ENCODE measurements at regions not wholly inside any gene's neighbourhood (a gene's known extent, or its start where the extent isn't known, plus 50 kb on each side); places are given as distances from the start of the nearest gene placed in this dataset.

DNA sequence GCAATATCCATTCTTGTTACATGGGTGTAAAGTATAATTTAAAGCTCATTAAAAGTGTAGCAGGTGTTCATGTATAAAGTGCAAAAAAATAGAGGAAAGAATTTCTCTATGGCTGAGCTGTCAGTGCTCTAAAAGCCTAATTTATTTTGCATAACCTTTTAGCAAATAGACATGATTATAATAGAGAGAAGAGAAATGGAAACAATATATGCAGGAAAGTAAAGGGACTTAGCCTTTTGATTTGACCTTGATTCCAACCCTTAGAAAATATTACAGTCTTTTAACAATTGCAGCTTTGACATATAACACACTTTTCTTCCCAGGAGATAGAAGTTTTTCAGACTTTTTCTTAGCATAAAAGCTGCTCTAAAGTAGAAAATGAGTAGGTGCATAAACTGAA, 978.3 kb downstream of the PCDH18 start:
- no peaks in the 10 kb centered on the region for H3K36me3 ChIP-seq (ENCODE audit: control insufficient read depth, insufficient read depth, low read length)
- H3K4ac ChIP-seq (ENCODE audit: low read depth, low read length), result no peak overlapping the region
- H3K9me1 ChIP-seq (ENCODE audit: insufficient read depth, low read length), result no peaks in the 10 kb centered on the region
- no peak overlapping the region for H2BK5ac ChIP-seq (ENCODE audit: low read depth, low read length, poor library complexity, severe bottlenecking)
- no peak overlapping the region for H3K27ac ChIP-seq (ENCODE audit: insufficient read depth, low read length)
- H3K56ac ChIP-seq (ENCODE audit: extremely low read depth, insufficient read depth, low read length), result no peak overlapping the region
- H2BK120ac ChIP-seq (ENCODE audit: low read depth, low read length), result no peak overlapping the region
- TF ChIP-seq MAZ (IDR thresholded peaks at IDR 0.05; ENCODE audit: borderline replicate concordance, low read depth, low read length) (no peak), POLR2A (IDR thresholded peaks at IDR 0.05; ENCODE audit: low read depth, low read length) (no peak), RAD21 (IDR thresholded peaks at IDR 0.05; ENCODE audit: low read length) (no peak), FOS (IDR thresholded peaks at IDR 0.05; ENCODE audit: low read depth, low read length) (no peak), MAFK (IDR thresholded peaks at IDR 0.05; ENCODE audit: low read depth, low read length) (no peak), SMC3 (IDR thresholded peaks at IDR 0.05; ENCODE audit: low read depth, low read length) (no peak), RCOR1 (IDR thresholded peaks at IDR 0.05; ENCODE audit: insufficient replicate concordance, low read length) (no peak), CHD1 (IDR thresholded peaks at IDR 0.05; ENCODE audit: low read depth, low read length) (no peak), CEBPB (IDR thresholded peaks at IDR 0.05; ENCODE audit: low read depth, low read length) (no peak), NFE2L2 (IDR thresholded peaks at IDR 0.05; ENCODE audit: low read depth, low read length) (no peak), RFX5 (IDR thresholded peaks at IDR 0.05; ENCODE audit: low read depth, low read length) (no peak), MXI1 (IDR thresholded peaks at IDR 0.05; ENCODE audit: borderline replicate concordance, low read depth, low read length) (no peak)
- TF ChIP-seq, protein P1, sequence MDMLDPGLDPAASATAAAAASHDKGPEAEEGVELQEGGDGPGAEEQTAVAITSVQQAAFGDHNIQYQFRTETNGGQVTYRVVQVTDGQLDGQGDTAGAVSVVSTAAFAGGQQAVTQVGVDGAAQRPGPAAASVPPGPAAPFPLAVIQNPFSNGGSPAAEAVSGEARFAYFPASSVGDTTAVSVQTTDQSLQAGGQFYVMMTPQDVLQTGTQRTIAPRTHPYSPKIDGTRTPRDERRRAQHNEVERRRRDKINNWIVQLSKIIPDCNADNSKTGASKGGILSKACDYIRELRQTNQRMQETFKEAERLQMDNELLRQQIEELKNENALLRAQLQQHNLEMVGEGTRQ (IDR thresholded peaks at IDR 0.05; ENCODE audit: low read depth, low read length), result no peak
- TF ChIP-seq, protein P2, sequence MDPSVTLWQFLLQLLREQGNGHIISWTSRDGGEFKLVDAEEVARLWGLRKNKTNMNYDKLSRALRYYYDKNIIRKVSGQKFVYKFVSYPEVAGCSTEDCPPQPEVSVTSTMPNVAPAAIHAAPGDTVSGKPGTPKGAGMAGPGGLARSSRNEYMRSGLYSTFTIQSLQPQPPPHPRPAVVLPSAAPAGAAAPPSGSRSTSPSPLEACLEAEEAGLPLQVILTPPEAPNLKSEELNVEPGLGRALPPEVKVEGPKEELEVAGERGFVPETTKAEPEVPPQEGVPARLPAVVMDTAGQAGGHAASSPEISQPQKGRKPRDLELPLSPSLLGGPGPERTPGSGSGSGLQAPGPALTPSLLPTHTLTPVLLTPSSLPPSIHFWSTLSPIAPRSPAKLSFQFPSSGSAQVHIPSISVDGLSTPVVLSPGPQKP (IDR thresholded peaks at IDR 0.05; ENCODE audit: borderline replicate concordance, low read depth, low read length), result no peak
- TF ChIP-seq, protein P3, sequence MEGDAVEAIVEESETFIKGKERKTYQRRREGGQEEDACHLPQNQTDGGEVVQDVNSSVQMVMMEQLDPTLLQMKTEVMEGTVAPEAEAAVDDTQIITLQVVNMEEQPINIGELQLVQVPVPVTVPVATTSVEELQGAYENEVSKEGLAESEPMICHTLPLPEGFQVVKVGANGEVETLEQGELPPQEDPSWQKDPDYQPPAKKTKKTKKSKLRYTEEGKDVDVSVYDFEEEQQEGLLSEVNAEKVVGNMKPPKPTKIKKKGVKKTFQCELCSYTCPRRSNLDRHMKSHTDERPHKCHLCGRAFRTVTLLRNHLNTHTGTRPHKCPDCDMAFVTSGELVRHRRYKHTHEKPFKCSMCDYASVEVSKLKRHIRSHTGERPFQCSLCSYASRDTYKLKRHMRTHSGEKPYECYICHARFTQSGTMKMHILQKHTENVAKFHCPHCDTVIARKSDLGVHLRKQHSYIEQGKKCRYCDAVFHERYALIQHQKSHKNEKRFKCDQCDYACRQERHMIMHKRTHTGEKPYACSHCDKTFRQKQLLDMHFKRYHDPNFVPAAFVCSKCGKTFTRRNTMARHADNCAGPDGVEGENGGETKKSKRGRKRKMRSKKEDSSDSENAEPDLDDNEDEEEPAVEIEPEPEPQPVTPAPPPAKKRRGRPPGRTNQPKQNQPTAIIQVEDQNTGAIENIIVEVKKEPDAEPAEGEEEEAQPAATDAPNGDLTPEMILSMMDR (conservative IDR thresholded peaks at IDR 0.05; ENCODE audit: low read depth, low read length), result no peak
- no peak overlapping the region for H4K5ac ChIP-seq (ENCODE audit: low read depth, low read length)
- no peak for ATAC-seq (ENCODE audit: low read depth)
- no peak overlapping the region for H2AK5ac ChIP-seq (ENCODE audit: low read depth, low read length)
- no peaks in the 10 kb centered on the region for H3K27me3 ChIP-seq (ENCODE audit: control insufficient read depth, insufficient read depth, low read length)
- H3K9ac ChIP-seq (ENCODE audit: low read depth, low read length), result no peak overlapping the region
- no peak overlapping the region for H2AK9ac ChIP-seq (replicated peaks; ENCODE audit: low read depth, low read length, poor library complexity)
- no peaks in the 10 kb centered on the region for H4K20me1 ChIP-seq (ENCODE audit: insufficient read depth, low read length)
- no peak overlapping the region for H4K8ac ChIP-seq (ENCODE audit: low read depth in 2 of 2, low read length in 2 of 2)
- H2AFZ ChIP-seq (replicated peaks; ENCODE audit: low read length, poor library complexity), result no peak overlapping the region
- H3K4me1 ChIP-seq (ENCODE audit: control insufficient read depth, insufficient read depth, low read length), result no peaks in the 10 kb centered on the region
- no peak overlapping the region for H3K18ac ChIP-seq (ENCODE audit: low read depth, low read length)
- H3K23ac ChIP-seq (ENCODE audit: low read depth, low read length), result no peak overlapping the region
- no peak overlapping the region for H2BK20ac ChIP-seq (ENCODE audit: low read depth, low read length)
- intact Hi-C loops (cut with micrococcal nuclease), result no loop called here
- no peak overlapping the region for H3K14ac ChIP-seq (replicated peaks; ENCODE audit: low read depth, low read length)
- no TSS peak for BruUV-seq (replicated peaks)
- POLR2A ChIA-PET (ENCODE audit: unreplicated experiment), result no interaction called here
- no peak overlapping the region for H3K4me2 ChIP-seq (ENCODE audit: low read depth, low read length)
- dilution Hi-C loops (cut with HindIII; ENCODE audit: low sequenced_read_pairs, unreplicated experiment), result no loop called here
- CTCF ChIA-PET, result no interaction called here
- H2BK15ac ChIP-seq (ENCODE audit: low read depth, low read length), result no peak overlapping the region
- in situ Hi-C loops (cut with MboI; ENCODE audit: low sequenced_read_pairs), result no loop called here
- no peak overlapping the region for H4K91ac ChIP-seq (ENCODE audit: insufficient read depth, low read depth, low read length)
- H3K9me3 ChIP-seq (ENCODE audit: control insufficient read depth, insufficient read depth, low read length), result no peaks in the 10 kb centered on the region
- H3K4me3 ChIP-seq (ENCODE audit: insufficient read depth, low read depth, low read length), result no peak overlapping the region
- H3K79me1 ChIP-seq (ENCODE audit: low read depth in 1 of 2, low read length in 2 of 2), result no peaks in the 10 kb centered on the region
- DNase-seq, result no peak

Measured in IMR-90 (cell line).